ENCODE measurements at regions not wholly inside any gene's neighbourhood (a gene's known extent, or its start where the extent isn't known, plus 50 kb on each side); places are given as distances from the start of the nearest gene placed in this dataset.

DNA sequence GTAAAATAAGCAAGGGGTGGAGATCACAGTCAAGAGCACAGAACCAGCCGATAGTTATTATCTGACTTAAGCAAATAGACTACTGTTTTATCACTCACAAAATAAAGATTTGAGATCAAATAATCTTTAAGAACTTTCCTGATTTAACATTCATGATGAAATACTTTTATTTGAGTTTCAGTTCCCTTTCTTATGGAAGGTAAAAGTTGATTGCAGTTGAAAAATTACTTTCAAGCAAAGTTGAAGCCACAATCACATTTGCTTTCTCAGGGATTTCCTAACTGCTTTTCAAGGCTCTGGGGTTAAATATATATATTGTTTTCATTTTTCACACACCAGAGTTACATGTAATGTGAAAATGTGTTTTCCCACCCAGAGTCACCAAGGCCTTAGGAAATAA lies 599.5 kb downstream of the KCNJ3 start (continued):
- TF ChIP-seq EZH2phosphoT487 (IDR thresholded peaks at IDR 0.05; ENCODE audit: unreplicated experiment) (no peak), POLR2AphosphoS5 (IDR thresholded peaks at IDR 0.05; ENCODE audit: low read depth) (no peak)
- TF ChIP-seq, protein P1, sequence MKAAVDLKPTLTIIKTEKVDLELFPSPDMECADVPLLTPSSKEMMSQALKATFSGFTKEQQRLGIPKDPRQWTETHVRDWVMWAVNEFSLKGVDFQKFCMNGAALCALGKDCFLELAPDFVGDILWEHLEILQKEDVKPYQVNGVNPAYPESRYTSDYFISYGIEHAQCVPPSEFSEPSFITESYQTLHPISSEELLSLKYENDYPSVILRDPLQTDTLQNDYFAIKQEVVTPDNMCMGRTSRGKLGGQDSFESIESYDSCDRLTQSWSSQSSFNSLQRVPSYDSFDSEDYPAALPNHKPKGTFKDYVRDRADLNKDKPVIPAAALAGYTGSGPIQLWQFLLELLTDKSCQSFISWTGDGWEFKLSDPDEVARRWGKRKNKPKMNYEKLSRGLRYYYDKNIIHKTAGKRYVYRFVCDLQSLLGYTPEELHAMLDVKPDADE (IDR thresholded peaks at IDR 0.05), result no peak

DNA sequence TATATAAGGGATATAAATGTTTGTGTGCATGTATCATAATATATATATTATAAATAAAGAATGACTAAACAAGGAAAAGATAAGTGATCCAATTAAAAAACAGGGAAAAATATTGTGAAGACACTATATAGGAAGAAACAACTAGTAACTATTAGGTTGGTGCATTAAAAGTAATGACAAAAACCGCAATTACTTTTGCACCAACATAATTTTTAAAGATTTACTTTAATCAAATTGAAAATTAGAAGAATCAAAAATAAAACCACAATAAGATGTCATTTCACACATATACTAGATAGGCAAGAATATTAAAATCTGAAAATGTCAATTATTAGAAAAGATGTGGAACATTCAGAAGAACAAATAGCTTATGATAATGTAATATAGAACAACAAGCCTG lies 595.9 kb downstream of the KCNJ3 start:
- no peak overlapping the region for H3K4me3 Mint-ChIP-seq
- TF ChIP-seq ZNF331 (CRISPR knock-in tag; IDR thresholded peaks at IDR 0.05; ENCODE audit: low read depth) (no peak), ZNF114 (CRISPR knock-in tag; IDR thresholded peaks at IDR 0.05) (no peak), EZH2phosphoT487 (IDR thresholded peaks at IDR 0.05; ENCODE audit: unreplicated experiment) (no peak), NANOG (IDR thresholded peaks at IDR 0.05; ENCODE audit: borderline replicate concordance) (no peak), STAT1 (IDR thresholded peaks at IDR 0.05; ENCODE audit: unreplicated experiment) (no peak), POLR2AphosphoS5 (IDR thresholded peaks at IDR 0.05; ENCODE audit: low read depth) (no peak), JUNB (IDR thresholded peaks at IDR 0.05; ENCODE audit: unreplicated experiment) (no peak), EZH2 (IDR thresholded peaks at IDR 0.05; ENCODE audit: low read depth, unreplicated experiment) (no peak)
- TF ChIP-seq, protein P2, sequence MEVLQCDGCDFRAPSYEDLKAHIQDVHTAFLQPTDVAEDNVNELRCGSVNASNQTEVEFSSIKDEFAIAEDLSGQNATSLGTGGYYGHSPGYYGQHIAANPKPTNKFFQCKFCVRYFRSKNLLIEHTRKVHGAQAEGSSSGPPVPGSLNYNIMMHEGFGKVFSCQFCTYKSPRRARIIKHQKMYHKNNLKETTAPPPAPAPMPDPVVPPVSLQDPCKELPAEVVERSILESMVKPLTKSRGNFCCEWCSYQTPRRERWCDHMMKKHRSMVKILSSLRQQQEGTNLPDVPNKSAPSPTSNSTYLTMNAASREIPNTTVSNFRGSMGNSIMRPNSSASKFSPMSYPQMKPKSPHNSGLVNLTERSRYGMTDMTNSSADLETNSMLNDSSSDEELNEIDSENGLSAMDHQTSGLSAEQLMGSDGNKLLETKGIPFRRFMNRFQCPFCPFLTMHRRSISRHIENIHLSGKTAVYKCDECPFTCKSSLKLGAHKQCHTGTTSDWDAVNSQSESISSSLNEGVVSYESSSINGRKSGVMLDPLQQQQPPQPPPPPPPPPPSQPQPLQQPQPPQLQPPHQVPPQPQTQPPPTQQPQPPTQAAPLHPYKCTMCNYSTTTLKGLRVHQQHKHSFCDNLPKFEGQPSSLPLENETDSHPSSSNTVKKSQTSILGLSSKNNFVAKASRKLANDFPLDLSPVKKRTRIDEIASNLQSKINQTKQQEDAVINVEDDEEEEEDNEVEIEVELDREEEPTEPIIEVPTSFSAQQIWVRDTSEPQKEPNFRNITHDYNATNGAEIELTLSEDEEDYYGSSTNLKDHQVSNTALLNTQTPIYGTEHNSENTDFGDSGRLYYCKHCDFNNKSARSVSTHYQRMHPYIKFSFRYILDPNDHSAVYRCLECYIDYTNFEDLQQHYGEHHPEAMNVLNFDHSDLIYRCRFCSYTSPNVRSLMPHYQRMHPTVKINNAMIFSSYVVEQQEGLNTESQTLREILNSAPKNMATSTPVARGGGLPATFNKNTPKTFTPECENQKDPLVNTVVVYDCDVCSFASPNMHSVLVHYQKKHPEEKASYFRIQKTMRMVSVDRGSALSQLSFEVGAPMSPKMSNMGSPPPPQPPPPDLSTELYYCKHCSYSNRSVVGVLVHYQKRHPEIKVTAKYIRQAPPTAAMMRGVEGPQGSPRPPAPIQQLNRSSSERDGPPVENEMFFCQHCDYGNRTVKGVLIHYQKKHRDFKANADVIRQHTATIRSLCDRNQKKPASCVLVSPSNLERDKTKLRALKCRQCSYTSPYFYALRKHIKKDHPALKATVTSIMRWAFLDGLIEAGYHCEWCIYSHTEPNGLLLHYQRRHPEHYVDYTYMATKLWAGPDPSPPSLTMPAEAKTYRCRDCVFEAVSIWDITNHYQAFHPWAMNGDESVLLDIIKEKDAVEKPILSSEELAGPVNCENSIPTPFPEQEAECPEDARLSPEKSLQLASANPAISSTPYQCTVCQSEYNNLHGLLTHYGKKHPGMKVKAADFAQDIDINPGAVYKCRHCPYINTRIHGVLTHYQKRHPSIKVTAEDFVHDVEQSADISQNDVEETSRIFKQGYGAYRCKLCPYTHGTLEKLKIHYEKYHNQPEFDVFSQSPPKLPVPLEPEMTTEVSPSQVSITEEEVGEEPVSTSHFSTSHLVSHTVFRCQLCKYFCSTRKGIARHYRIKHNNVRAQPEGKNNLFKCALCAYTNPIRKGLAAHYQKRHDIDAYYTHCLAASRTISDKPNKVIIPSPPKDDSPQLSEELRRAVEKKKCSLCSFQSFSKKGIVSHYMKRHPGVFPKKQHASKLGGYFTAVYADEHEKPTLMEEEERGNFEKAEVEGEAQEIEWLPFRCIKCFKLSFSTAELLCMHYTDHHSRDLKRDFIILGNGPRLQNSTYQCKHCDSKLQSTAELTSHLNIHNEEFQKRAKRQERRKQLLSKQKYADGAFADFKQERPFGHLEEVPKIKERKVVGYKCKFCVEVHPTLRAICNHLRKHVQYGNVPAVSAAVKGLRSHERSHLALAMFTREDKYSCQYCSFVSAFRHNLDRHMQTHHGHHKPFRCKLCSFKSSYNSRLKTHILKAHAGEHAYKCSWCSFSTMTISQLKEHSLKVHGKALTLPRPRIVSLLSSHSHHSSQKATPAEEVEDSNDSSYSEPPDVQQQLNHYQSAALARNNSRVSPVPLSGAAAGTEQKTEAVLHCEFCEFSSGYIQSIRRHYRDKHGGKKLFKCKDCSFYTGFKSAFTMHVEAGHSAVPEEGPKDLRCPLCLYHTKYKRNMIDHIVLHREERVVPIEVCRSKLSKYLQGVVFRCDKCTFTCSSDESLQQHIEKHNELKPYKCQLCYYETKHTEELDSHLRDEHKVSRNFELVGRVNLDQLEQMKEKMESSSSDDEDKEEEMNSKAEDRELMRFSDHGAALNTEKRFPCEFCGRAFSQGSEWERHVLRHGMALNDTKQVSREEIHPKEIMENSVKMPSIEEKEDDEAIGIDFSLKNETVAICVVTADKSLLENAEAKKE (CRISPR knock-in tag; IDR thresholded peaks at IDR 0.05), result no peak
- TF ChIP-seq, protein P3, sequence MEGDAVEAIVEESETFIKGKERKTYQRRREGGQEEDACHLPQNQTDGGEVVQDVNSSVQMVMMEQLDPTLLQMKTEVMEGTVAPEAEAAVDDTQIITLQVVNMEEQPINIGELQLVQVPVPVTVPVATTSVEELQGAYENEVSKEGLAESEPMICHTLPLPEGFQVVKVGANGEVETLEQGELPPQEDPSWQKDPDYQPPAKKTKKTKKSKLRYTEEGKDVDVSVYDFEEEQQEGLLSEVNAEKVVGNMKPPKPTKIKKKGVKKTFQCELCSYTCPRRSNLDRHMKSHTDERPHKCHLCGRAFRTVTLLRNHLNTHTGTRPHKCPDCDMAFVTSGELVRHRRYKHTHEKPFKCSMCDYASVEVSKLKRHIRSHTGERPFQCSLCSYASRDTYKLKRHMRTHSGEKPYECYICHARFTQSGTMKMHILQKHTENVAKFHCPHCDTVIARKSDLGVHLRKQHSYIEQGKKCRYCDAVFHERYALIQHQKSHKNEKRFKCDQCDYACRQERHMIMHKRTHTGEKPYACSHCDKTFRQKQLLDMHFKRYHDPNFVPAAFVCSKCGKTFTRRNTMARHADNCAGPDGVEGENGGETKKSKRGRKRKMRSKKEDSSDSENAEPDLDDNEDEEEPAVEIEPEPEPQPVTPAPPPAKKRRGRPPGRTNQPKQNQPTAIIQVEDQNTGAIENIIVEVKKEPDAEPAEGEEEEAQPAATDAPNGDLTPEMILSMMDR (conservative IDR thresholded peaks at IDR 0.05; ENCODE audit: low read depth in 2 of 2), result no peak
- TF ChIP-seq, protein P1 (IDR thresholded peaks at IDR 0.05), result no peak
- TF ChIP-seq, protein P4, sequence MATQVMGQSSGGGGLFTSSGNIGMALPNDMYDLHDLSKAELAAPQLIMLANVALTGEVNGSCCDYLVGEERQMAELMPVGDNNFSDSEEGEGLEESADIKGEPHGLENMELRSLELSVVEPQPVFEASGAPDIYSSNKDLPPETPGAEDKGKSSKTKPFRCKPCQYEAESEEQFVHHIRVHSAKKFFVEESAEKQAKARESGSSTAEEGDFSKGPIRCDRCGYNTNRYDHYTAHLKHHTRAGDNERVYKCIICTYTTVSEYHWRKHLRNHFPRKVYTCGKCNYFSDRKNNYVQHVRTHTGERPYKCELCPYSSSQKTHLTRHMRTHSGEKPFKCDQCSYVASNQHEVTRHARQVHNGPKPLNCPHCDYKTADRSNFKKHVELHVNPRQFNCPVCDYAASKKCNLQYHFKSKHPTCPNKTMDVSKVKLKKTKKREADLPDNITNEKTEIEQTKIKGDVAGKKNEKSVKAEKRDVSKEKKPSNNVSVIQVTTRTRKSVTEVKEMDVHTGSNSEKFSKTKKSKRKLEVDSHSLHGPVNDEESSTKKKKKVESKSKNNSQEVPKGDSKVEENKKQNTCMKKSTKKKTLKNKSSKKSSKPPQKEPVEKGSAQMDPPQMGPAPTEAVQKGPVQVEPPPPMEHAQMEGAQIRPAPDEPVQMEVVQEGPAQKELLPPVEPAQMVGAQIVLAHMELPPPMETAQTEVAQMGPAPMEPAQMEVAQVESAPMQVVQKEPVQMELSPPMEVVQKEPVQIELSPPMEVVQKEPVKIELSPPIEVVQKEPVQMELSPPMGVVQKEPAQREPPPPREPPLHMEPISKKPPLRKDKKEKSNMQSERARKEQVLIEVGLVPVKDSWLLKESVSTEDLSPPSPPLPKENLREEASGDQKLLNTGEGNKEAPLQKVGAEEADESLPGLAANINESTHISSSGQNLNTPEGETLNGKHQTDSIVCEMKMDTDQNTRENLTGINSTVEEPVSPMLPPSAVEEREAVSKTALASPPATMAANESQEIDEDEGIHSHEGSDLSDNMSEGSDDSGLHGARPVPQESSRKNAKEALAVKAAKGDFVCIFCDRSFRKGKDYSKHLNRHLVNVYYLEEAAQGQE (IDR thresholded peaks at IDR 0.05; ENCODE audit: unreplicated experiment), result no peak

More for the DNA sequence above, 595.9 kb downstream of the KCNJ3 start:
- Histone ChIP-seq H3K9me2 (ENCODE audit: insufficient read depth) (no peaks in the 10 kb centered on the region), H4K20me1 (replicated peaks; ENCODE audit: insufficient read depth) (no peaks in the 10 kb centered on the region), H2AFZ (no peak overlapping the region), H3K4me3 (no peak overlapping the region), H3K27me3 (ENCODE audit: insufficient read depth) (no peaks in the 10 kb centered on the region), H3K79me2 (replicated peaks; ENCODE audit: insufficient read depth) (no peaks in the 10 kb centered on the region), H3K36me3 (ENCODE audit: insufficient read depth) (no peaks in the 10 kb centered on the region), H3K27ac (ENCODE audit: low read depth) (no peak overlapping the region), H3K4me1 (ENCODE audit: insufficient read depth) (no peaks in the 10 kb centered on the region), H3F3A (replicated peaks; ENCODE audit: low read depth) (no peaks in the 10 kb centered on the region), H3K4me2 (no peak overlapping the region)
- H3K4me1 Mint-ChIP-seq, result no peaks in the 10 kb centered on the region
- H3K36me3 Mint-ChIP-seq (ENCODE audit: low read depth), result no peaks in the 10 kb centered on the region
- no peak overlapping the region for H3K27ac Mint-ChIP-seq
- ATAC-seq (no peak), DNase-seq (ENCODE audit: low spot score) (no peak)
- peaks cover 4% of the 10 kb centered on the region; the same call in 1 of the 3 replicates for H3K9me3 Mint-ChIP-seq
- H3K27me3 Mint-ChIP-seq (ENCODE audit: insufficient read depth, low read depth, poor library complexity), result peaks cover 2% of the 10 kb centered on the region

Measured in GM23338 (cell line).